PC-9 (cell line): ENCODE measurements at regions not wholly inside any gene's neighbourhood (a gene's known extent, or its start where the extent isn't known, plus 50 kb on each side); places are given as distances from the start of the nearest gene placed in this dataset.

ENCODE experiments used
- EZH2 ChIP-seq: fragments of 200-600 bp; sonication (generic); IDR thresholded peaks from 2 replicates; pipeline ENCODE4 v1.8.0; 2017; ENCODE audit warnings: antibody characterized with exemption, low read depth
- TF ChIP-seq, protein P1 (sequence below): fragments of 200-600 bp; sonication (generic); conservative IDR thresholded peaks from 2 replicates; pipeline ENCODE4 v1.6.1; 2017; ENCODE audit warnings: mixed run types, antibody characterized with exemption, mild to moderate bottlenecking, moderate library complexity

DNA sequence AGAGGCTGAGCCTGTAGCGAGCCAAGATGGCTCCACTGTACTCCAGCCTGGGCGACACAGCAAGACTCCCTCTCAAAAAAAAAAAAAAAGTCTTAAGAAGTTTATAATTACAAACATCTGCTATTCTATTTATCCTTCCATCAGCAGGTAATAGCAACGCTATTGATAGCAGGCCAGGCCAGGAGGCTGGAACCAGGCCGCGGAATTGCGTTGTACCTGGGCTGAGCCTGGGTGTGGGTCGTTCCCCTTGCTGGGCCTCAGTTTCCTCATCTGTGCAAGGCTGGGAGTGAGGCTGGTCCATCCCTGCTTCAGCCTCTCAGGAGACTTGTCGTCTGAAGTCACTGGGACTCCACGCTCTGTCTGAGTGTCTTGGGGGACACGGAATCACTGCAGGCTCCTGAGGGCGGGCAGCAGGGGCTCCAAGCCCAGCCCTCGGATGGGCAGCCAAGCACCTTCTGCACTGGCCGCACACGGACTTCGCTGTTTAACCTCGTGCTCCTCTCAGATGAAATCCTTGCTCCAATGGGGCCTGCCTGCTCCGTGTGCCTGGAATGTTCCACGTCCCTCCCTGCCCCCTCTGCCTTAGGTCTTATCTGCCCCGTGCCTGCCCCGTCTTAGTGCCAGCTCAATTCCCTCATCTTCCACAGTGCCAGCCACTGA lies 103.9 kb upstream of the C1orf174 start:
- TF ChIP-seq, protein P1, sequence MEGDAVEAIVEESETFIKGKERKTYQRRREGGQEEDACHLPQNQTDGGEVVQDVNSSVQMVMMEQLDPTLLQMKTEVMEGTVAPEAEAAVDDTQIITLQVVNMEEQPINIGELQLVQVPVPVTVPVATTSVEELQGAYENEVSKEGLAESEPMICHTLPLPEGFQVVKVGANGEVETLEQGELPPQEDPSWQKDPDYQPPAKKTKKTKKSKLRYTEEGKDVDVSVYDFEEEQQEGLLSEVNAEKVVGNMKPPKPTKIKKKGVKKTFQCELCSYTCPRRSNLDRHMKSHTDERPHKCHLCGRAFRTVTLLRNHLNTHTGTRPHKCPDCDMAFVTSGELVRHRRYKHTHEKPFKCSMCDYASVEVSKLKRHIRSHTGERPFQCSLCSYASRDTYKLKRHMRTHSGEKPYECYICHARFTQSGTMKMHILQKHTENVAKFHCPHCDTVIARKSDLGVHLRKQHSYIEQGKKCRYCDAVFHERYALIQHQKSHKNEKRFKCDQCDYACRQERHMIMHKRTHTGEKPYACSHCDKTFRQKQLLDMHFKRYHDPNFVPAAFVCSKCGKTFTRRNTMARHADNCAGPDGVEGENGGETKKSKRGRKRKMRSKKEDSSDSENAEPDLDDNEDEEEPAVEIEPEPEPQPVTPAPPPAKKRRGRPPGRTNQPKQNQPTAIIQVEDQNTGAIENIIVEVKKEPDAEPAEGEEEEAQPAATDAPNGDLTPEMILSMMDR, result no peak
- TF ChIP-seq EZH2, result no peak
